H7 (cell line): ENCODE measurements at regions not wholly inside any gene's neighbourhood (a gene's known extent, or its start where the extent isn't known, plus 50 kb on each side); places are given as distances from the start of the nearest gene placed in this dataset.
"Not testable (repeated sequence)": the region's sequence is repeated elsewhere in the genome, so short reads cannot be mapped to it uniquely, and the experiment has no call there.

ENCODE experiments used
- DNase-seq: peaks from one replicate; pipeline ENCODE4 v3.0.0; 2012
- H3K27me3 ChIP-seq: 2 replicates; pipeline ENCODE4 v1.6.0; 2011; ENCODE audit warnings: mild to moderate bottlenecking, low read length; ENCODE audit not compliant: control insufficient read depth, insufficient read depth
- H3K36me3 ChIP-seq: replicated peaks from 2 replicates; pipeline ENCODE4 v1.5.1; 2011; ENCODE audit warnings: low read length; ENCODE audit not compliant: control insufficient read depth, insufficient read depth
- H3K4me3 ChIP-seq: 2 replicates; pipeline ENCODE4 v1.5.1; 2011; ENCODE audit warnings: low read depth, mild to moderate bottlenecking, control low read depth, low read length, moderate library complexity; ENCODE audit not compliant: insufficient read depth

- Histone ChIP-seq H3K36me3 (no peaks in the 10 kb centered on the region), H3K27me3 (no peaks in the 10 kb centered on the region), H3K4me3 (no peak overlapping the region)
- no peak for DNase-seq
Measured at GRCh38 chr13:65307056-65307455, 1923.1 kb downstream of the PCDH9 start.

GRCh38 chr13:65302691-65303090 is 1927.4 kb downstream of the PCDH9 start:
- no peak overlapping the region for H3K4me3 ChIP-seq
- H3K27me3 ChIP-seq: no peaks in the 10 kb centered on the region
- DNase-seq: no peak
- H3K36me3 ChIP-seq: no peaks in the 10 kb centered on the region

- Histone ChIP-seq H3K4me3 (no peak overlapping the region), H3K36me3 (no peaks in the 10 kb centered on the region), H3K27me3 (no peaks in the 10 kb centered on the region)
- DNase-seq: no peak
Measured at GRCh38 chr13:65301506-65301905, 1928.6 kb downstream of the PCDH9 start.

GRCh38 chr13:65300220-65300619 is 1929.9 kb downstream of the PCDH9 start:
- no peak overlapping the region for H3K4me3 ChIP-seq
- no peaks in the 10 kb centered on the region for H3K27me3 ChIP-seq
- no peaks in the 10 kb centered on the region for H3K36me3 ChIP-seq
- no peak for DNase-seq

- DNase-seq: no peak
- H3K4me3 ChIP-seq: no peak overlapping the region
- no peaks in the 10 kb centered on the region for H3K27me3 ChIP-seq
- H3K36me3 ChIP-seq: no peaks in the 10 kb centered on the region
Measured at GRCh38 chr13:65293530-65294198, 1936.5 kb downstream of the PCDH9 start.

- Histone ChIP-seq H3K4me3 (no peak overlapping the region), H3K27me3 (no peaks in the 10 kb centered on the region), H3K36me3 (no peaks in the 10 kb centered on the region)
- DNase-seq: no peak
Measured at GRCh38 chr13:65292488-65292901, 1937.6 kb downstream of the PCDH9 start.

GRCh38 chr13:65287405-65287804 is 1942.7 kb downstream of the PCDH9 start:
- H3K4me3 ChIP-seq: no peak overlapping the region
- H3K27me3 ChIP-seq: no peaks in the 10 kb centered on the region
- no peaks in the 10 kb centered on the region for H3K36me3 ChIP-seq
- DNase-seq: no peak

- Histone ChIP-seq H3K36me3 (no peaks in the 10 kb centered on the region), H3K4me3 (no peak overlapping the region), H3K27me3 (no peaks in the 10 kb centered on the region)
- no peak for DNase-seq
Measured at GRCh38 chr13:65275838-65276630, 1954.1 kb downstream of the PCDH9 start.

GRCh38 chr13:65275108-65275507 is 1955.0 kb downstream of the PCDH9 start:
- Histone ChIP-seq H3K4me3 (no peak overlapping the region), H3K27me3 (no peaks in the 10 kb centered on the region), H3K36me3 (no peaks in the 10 kb centered on the region)
- DNase-seq: no peak

GRCh38 chr13:65273811-65274420 is 1956.2 kb downstream of the PCDH9 start:
- H3K27me3 ChIP-seq, H3K36me3 ChIP-seq, DNase-seq, H3K4me3 ChIP-seq: not testable (repeated sequence)

GRCh38 chr13:65268009-65268408 is 1962.1 kb downstream of the PCDH9 start:
- H3K4me3 ChIP-seq: no peak overlapping the region
- H3K36me3 ChIP-seq: no peaks in the 10 kb centered on the region
- no peak for DNase-seq
- no peaks in the 10 kb centered on the region for H3K27me3 ChIP-seq

GRCh38 chr13:65265988-65266387 is 1964.1 kb downstream of the PCDH9 start:
- no peaks in the 10 kb centered on the region for H3K27me3 ChIP-seq
- H3K36me3 ChIP-seq: no peaks in the 10 kb centered on the region
- no peak for DNase-seq
- no peak overlapping the region for H3K4me3 ChIP-seq

GRCh38 chr13:65264066-65264465 is 1966.1 kb downstream of the PCDH9 start:
- Histone ChIP-seq H3K36me3 (no peaks in the 10 kb centered on the region), H3K27me3 (no peaks in the 10 kb centered on the region), H3K4me3 (no peak overlapping the region)
- DNase-seq: no peak

- Histone ChIP-seq H3K27me3 (no peaks in the 10 kb centered on the region), H3K4me3 (no peak overlapping the region), H3K36me3 (no peaks in the 10 kb centered on the region)
- no peak for DNase-seq
Measured at GRCh38 chr13:65260946-65261891, 1968.9 kb downstream of the PCDH9 start.
